NCI-H510A treated with DMSO at 0.1 percent for 48 hours (cell line): ENCODE measurements at regions not wholly inside any gene's neighbourhood (a gene's known extent, or its start where the extent isn't known, plus 50 kb on each side); places are given as distances from the start of the nearest gene placed in this dataset.

Experiments
- DNase-seq: peaks from one replicate; lab custom pipeline; 2025; lab: John Stamatoyannopoulos, UW

GRCh38 chr3:72113564-72113963 lies 328.6 kb upstream of the PROK2 start:
- no peak for DNase-seq

GRCh38 chr3:72112435-72112834 lies 327.5 kb upstream of the PROK2 start:
- DNase-seq = no peak

GRCh38 chr3:72111265-72112205 lies 326.6 kb upstream of the PROK2 start:
- DNase-seq = no peak

GRCh38 chr3:72109327-72110259 lies 324.6 kb upstream of the PROK2 start:
- DNase-seq = no peak

- DNase-seq = no peak
Observed at GRCh38 chr3:72105306-72105705, 320.4 kb upstream of the PROK2 start.

GRCh38 chr3:72102112-72102616 lies 317.2 kb upstream of the PROK2 start:
- DNase-seq = no peak

- DNase-seq = no peak
Observed at GRCh38 chr3:72101494-72101893, 316.5 kb upstream of the PROK2 start.

- peak; percentile 43 for DNase-seq
Observed at GRCh38 chr3:72100601-72101187, 315.7 kb upstream of the PROK2 start.

- peak; percentile 14 for DNase-seq
Observed at GRCh38 chr3:72100080-72100511, 315.1 kb upstream of the PROK2 start.

GRCh38 chr3:72099326-72100079 lies 314.6 kb upstream of the PROK2 start:
- no peak for DNase-seq

GRCh38 chr3:72097053-72097452 lies 312.1 kb upstream of the PROK2 start:
- DNase-seq = no peak

GRCh38 chr3:72095521-72095920 lies 310.6 kb upstream of the PROK2 start:
- DNase-seq = no peak

- no peak for DNase-seq
Observed at GRCh38 chr3:72093992-72094334, 309.0 kb upstream of the PROK2 start.

GRCh38 chr3:72093270-72093991 lies 308.5 kb upstream of the PROK2 start:
- DNase-seq = no peak

- no peak for DNase-seq
Observed at GRCh38 chr3:72092778-72093177, 307.8 kb upstream of the PROK2 start.

- no peak for DNase-seq
Observed at GRCh38 chr3:72088486-72089025, 303.6 kb upstream of the PROK2 start.

GRCh38 chr3:72087420-72087819 lies 302.5 kb upstream of the PROK2 start:
- DNase-seq = no peak

- DNase-seq = no peak
Observed at GRCh38 chr3:72086743-72087087, 301.8 kb upstream of the PROK2 start.

- peak; percentile 49 for DNase-seq
Observed at GRCh38 chr3:72086042-72086742, 301.2 kb upstream of the PROK2 start.

- DNase-seq = peak; percentile 11
Observed at GRCh38 chr3:72085036-72085435, 300.1 kb upstream of the PROK2 start.
